ENCODE measurements at regions not wholly inside any gene's neighbourhood (a gene's known extent, or its start where the extent isn't known, plus 50 kb on each side); places are given as distances from the start of the nearest gene placed in this dataset.

GRCh38 chr9:11349187-11349586 lies 736.4 kb upstream of the PTPRD start:
- peaks cover 13 to 24% of the 10 kb centered on the region in 2 donors for H3K9me3 Mint-ChIP-seq

GRCh38 chr9:11352612-11353011 lies 739.8 kb upstream of the PTPRD start:
- no peak for TF ChIP-seq CTCF (IDR thresholded peaks at IDR 0.05)

More at GRCh38 chr9:11349187-11349586, 736.4 kb upstream of the PTPRD start:
- no peaks in the 10 kb centered on the region for H3K27me3 Mint-ChIP-seq (ENCODE audit: low read depth in 2 of 2)
- Histone ChIP-seq H3K4me1 (ENCODE audit: control insufficient read depth, insufficient read depth, low read length) (no peaks in the 10 kb centered on the region), H3K27me3 (ENCODE audit: control insufficient read depth, insufficient read depth, low read length) (no peaks in the 10 kb centered on the region), H3K36me3 (ENCODE audit: control insufficient read depth, insufficient read depth, low read length) (no peaks in the 10 kb centered on the region), H3K27ac (ENCODE audit: low read length) (no peak overlapping the region), H3K9me3 (ENCODE audit: control insufficient read depth, insufficient read depth, low read length) (peaks cover 4% of the 10 kb centered on the region), H3K4me3 (ENCODE audit: low read length) (no peak overlapping the region)
- ATAC-seq (no peak), DNase-seq (no peak)
- 81% methylated on average over 5 of the region's 5 CpGs for WGBS (ENCODE audit: insufficient coverage)
- no peak overlapping the region for H3K27ac Mint-ChIP-seq
- no peaks in the 10 kb centered on the region for H3K4me1 Mint-ChIP-seq
- intact Hi-C loops (cut with micrococcal nuclease) = no loop called here
- TF ChIP-seq CTCF (IDR thresholded peaks at IDR 0.05) = no peak
- peaks cover 5% of the 10 kb centered on the region for H3K36me3 Mint-ChIP-seq
- H3K4me3 Mint-ChIP-seq = no peak overlapping the region

GRCh38 chr9:11356067-11356466 lies 743.3 kb upstream of the PTPRD start:
- H3K27ac ChIP-seq (ENCODE audit: low read length) = no peak overlapping the region
- ATAC-seq = no peak
- H3K9me3 ChIP-seq (ENCODE audit: control insufficient read depth, insufficient read depth, low read length) = no peaks in the 10 kb centered on the region
- intact Hi-C loops (cut with micrococcal nuclease) = no loop called here
- H3K27me3 Mint-ChIP-seq (ENCODE audit: low read depth in 2 of 2) = no peaks in the 10 kb centered on the region
- H3K4me1 Mint-ChIP-seq = no peaks in the 10 kb centered on the region
- H3K4me1 ChIP-seq (ENCODE audit: control insufficient read depth, insufficient read depth, low read length) = no peaks in the 10 kb centered on the region
- H3K36me3 Mint-ChIP-seq = peaks cover 5% of the 10 kb centered on the region
- DNase-seq = no peak
- peaks cover 9 to 10% of the 10 kb centered on the region in 2 donors for H3K9me3 Mint-ChIP-seq
- no peak overlapping the region for H3K4me3 ChIP-seq (ENCODE audit: low read length)
- TF ChIP-seq CTCF (IDR thresholded peaks at IDR 0.05) = no peak
- H3K36me3 ChIP-seq (ENCODE audit: control insufficient read depth, insufficient read depth, low read length) = no peaks in the 10 kb centered on the region
- no peaks in the 10 kb centered on the region for H3K27me3 ChIP-seq (ENCODE audit: control insufficient read depth, insufficient read depth, low read length)
- H3K27ac Mint-ChIP-seq = no peak overlapping the region
- H3K4me3 Mint-ChIP-seq = no peak overlapping the region

More at GRCh38 chr9:11352612-11353011, 739.8 kb upstream of the PTPRD start:
- Histone ChIP-seq H3K36me3 (ENCODE audit: control insufficient read depth, insufficient read depth, low read length) (no peaks in the 10 kb centered on the region), H3K27me3 (ENCODE audit: control insufficient read depth, insufficient read depth, low read length) (no peaks in the 10 kb centered on the region), H3K27ac (ENCODE audit: low read length) (no peak overlapping the region), H3K4me1 (ENCODE audit: control insufficient read depth, insufficient read depth, low read length) (no peaks in the 10 kb centered on the region), H3K9me3 (ENCODE audit: control insufficient read depth, insufficient read depth, low read length) (peaks cover 4% of the 10 kb centered on the region), H3K4me3 (ENCODE audit: low read length) (no peak overlapping the region)
- H3K4me3 Mint-ChIP-seq = no peak overlapping the region
- peaks cover 13 to 19% of the 10 kb centered on the region in 2 donors for H3K9me3 Mint-ChIP-seq
- no peak for ATAC-seq
- WGBS (ENCODE audit: insufficient coverage) = no CpG with 5 or more reads among the region's 2 CpGs
- H3K27me3 Mint-ChIP-seq (ENCODE audit: low read depth in 2 of 2) = no peaks in the 10 kb centered on the region
- no peak overlapping the region for H3K27ac Mint-ChIP-seq
- H3K4me1 Mint-ChIP-seq = no peaks in the 10 kb centered on the region
- H3K36me3 Mint-ChIP-seq = peaks cover 5% of the 10 kb centered on the region
- no peak for DNase-seq
- intact Hi-C loops (cut with micrococcal nuclease) = no loop called here

GRCh38 chr9:11366585-11367129 lies 753.9 kb upstream of the PTPRD start:
- ATAC-seq (no peak), DNase-seq (no peak)
- peaks cover 6% of the 10 kb centered on the region for H3K36me3 Mint-ChIP-seq
- no peaks in the 10 kb centered on the region for H3K27me3 Mint-ChIP-seq (ENCODE audit: low read depth in 2 of 2)
- H3K9me3 Mint-ChIP-seq = peaks cover 2 to 5% of the 10 kb centered on the region in 2 donors
- H3K9me3 ChIP-seq (ENCODE audit: control insufficient read depth, insufficient read depth, low read length) = no peaks in the 10 kb centered on the region
- H3K4me1 ChIP-seq (ENCODE audit: control insufficient read depth, insufficient read depth, low read length) = no peaks in the 10 kb centered on the region
- H3K27ac ChIP-seq (ENCODE audit: low read length) = no peak overlapping the region
- no peaks in the 10 kb centered on the region for H3K36me3 ChIP-seq (ENCODE audit: control insufficient read depth, insufficient read depth, low read length)
- intact Hi-C loops (cut with micrococcal nuclease) = no loop called here
- WGBS (ENCODE audit: insufficient coverage) = 79% methylated on average over 14 of the region's 14 CpGs
- no peaks in the 10 kb centered on the region for H3K4me1 Mint-ChIP-seq
- H3K4me3 ChIP-seq (ENCODE audit: low read length) = no peak overlapping the region
- H3K27me3 ChIP-seq (ENCODE audit: control insufficient read depth, insufficient read depth, low read length) = no peaks in the 10 kb centered on the region
- TF ChIP-seq CTCF (IDR thresholded peaks at IDR 0.05) = no peak
- no peak overlapping the region for H3K4me3 Mint-ChIP-seq
- H3K27ac Mint-ChIP-seq = no peak overlapping the region
